AG20443 (cell line): ENCODE measurements at regions not wholly inside any gene's neighbourhood (a gene's known extent, or its start where the extent isn't known, plus 50 kb on each side); places are given as distances from the start of the nearest gene placed in this dataset.
A peak's percentile ranks its signal among the peaks of the same experiment; 100 is the strongest.
"Not testable (repeated sequence)": the region's sequence is repeated elsewhere in the genome, so short reads cannot be mapped to it uniquely, and the experiment has no call there.

Experiments
- DNase-seq: peaks from one replicate; pipeline ENCODE4 v3.0.0; 2012; ENCODE audit warnings: low spot score, mixed read lengths

- peak; percentile 8 for DNase-seq
Measured at GRCh38 chr13:76014406-76015318, 378.5 kb downstream of the LMO7 start.

- peak; percentile 22 for DNase-seq
Measured at GRCh38 chr13:76012091-76012721, 376.1 kb downstream of the LMO7 start.

- no peak for DNase-seq
Measured at GRCh38 chr13:76009267-76009890, 373.2 kb downstream of the LMO7 start.

DNA sequence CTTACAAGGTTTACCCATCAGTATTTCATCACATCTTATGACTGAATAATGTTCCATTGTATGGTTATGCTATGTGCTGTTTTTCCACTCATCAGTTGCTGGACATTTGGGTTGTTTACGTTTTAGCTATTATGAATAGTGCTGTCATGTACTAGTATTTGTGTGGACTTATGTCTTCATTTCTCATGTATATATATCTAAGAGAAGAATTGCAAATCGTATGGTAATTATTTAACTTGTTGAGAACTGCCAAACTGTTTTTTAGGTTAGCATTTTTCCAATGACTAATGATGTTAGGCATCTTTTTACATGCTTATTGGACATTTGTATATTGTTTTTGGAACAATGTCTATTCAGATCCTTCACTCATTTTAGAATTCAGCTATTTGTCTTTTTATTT lies 368.3 kb downstream of the LMO7 start:
- DNase-seq, result no peak

DNA sequence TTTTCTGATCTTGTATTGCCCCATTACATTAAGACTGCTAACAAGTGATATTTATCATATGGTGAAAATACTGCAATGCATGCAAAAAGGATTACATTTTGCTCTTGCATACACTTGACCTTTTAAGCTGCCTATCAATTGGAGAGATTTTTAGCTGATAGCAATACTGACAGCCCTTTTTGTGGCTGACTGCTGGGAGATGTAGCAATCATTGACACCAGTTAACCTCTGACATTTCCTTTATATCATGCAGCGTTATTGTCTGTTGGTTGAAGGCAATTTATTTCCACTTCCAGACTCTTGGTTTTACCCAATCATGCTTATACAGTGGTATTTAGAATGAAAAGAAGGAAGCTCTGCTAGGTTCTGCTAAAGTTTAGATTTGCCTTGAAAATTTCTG lies 364.0 kb downstream of the LMO7 start:
- DNase-seq, result no peak

DNA sequence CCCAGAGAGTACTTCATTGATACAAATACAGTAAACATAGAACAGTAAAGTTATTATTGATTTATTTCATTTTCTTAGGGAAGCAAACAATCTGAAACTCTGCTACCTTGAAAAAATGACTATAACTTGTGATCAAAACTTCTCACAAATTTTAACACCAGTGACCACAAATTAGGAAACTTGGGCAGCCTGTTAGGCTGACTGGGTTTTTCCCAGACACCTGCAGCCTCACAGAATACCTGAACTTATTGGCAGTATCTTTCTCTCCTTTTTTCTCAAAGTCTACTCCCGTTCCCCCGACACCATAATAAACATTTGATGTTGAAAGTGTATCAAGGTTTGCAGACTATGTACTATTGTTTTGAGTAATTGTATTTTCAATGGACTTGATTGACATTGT lies 360.5 kb downstream of the LMO7 start:
- DNase-seq, result no peak

DNA sequence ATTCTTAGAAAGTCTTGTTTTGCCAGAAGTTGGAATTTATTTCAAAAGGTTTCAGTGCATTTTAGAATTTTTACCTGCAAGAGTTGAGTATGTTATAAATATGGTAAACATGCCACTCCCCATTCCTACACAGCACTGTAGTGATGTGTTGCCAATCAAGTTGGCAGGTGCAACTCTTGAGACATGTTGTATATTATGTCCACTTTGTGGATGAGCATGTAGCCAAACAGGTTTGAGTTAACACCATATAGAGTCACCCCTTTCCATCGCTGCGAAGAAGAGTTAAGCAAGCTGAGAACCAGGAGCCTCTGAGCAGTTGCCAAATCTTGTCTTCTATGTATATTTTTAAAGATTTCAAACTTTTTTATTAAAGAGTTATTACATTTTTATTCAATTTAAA lies 359.8 kb downstream of the LMO7 start:
- DNase-seq, result no peak

GRCh38 chr13:75993823-75994222 lies 357.7 kb downstream of the LMO7 start:
- no peak for DNase-seq

- DNase-seq, result no peak
Measured at GRCh38 chr13:75993241-75993640, 357.1 kb downstream of the LMO7 start.

DNA sequence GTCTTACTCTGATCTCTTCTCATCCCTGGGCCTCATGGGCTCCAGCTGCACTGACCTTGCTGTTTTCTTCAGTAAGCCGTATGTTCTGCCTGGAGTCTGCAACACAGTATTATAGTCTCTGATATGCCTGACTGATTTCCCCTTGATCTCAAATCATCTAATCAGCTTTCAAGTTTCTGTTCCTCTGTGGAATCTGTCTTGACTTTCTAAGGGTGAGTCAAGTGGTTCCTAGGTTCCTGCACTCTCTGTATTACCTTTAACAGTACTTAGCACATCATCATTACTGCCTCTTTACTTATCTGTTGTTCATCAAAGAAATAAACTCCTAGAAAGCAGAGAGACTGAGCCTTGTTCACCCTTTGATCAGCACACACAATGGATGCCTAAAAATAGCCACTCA lies 350.7 kb downstream of the LMO7 start:
- no peak for DNase-seq

DNA sequence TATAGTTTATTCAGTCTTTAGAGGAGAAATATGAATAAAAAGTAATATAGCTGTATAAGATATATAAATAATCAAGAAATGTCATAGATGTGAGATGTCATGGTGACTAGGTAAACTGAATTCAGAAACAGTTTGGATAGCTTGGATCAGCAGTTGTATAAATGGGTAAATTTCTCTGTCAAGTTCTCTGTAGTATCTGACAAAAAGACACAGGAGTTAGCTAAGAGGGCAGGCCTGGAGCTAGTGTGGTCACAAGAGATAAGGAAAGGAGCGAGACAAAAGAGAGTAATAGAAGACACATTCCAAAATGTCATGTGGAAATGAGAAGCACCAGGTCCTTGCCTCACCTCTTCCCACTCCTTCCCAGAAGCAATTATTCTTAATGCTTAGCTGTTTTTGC lies 349.0 kb downstream of the LMO7 start:
- no peak for DNase-seq

GRCh38 chr13:75978818-75979217 lies 342.7 kb downstream of the LMO7 start:
- DNase-seq, result no peak

- DNase-seq, result peak; percentile 8
Measured at GRCh38 chr13:75968103-75968838, 332.1 kb downstream of the LMO7 start.

DNA sequence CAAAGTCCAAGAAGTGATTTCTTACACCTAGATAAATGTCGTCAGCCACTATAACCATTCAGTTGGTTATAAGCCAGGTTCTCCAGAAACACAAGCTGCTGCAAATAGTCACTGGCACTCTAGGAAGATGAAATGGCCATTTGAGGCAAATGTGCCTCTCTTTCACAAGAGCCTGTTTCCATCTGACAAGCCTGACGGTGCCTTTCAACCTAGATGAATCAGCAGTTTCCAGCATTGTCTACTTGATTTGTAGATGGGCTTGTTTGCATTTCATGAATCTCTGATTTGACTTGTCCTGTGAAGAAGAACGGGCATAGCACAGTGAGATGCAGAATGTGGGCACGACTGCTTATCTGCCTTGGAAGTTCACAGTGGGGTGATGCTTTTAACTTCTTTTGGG lies 327.2 kb downstream of the LMO7 start:
- no peak for DNase-seq

GRCh38 chr13:75961911-75962310 lies 325.8 kb downstream of the LMO7 start:
- DNase-seq, result no peak

DNA sequence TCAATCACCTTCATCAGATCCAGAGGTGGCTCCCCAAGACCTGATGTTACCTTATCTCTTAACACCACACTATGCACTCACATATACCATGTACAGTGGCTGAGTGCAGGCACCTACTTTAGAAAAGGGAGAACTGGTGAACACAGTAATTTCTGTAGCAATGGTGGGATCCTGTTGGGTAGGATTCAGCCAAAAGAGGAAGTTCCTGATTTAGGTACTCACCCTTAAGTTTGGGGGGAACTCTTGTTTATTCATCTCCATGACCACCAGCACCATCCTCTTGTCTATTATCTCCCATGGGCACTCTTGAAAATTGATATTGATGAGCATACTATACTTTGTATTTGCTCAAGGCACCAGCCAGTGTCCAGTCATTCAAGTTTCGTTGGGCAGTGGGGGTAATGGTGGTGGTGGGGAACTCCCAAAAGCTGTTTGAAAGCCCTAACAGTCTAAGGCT lies 324.4 kb downstream of the LMO7 start:
- no peak for DNase-seq

DNA sequence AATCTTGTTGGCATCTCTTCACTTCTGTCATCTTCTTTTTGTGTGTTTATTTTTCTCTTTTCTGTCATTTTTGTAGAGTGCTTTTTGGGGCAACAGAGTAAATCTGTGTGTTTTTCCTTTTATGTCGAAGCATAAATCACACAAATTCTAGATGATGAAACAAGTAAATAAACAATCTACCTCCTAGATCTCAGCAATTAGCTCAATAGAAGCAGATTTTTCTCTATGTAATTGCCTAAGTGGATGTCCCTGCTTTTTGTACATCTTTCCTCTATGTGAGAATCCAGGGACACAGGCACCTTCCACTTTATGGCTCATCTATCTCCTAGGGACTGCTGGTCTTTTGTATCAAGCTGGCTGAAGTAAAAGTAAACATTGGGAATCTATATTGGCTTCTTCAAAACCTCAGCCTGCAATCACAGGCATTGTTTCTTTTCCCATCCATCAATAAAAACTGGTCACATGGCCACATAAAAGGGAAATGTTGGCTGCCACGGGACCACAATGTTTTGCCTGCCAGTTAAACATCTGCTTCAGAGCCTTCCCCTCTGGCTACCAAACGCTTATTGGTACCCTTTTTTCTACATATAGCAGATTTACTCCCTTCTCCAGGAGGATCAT lies 323.8 kb downstream of the LMO7 start:
- DNase-seq, result no peak

GRCh38 chr13:75953589-75953988 lies 317.5 kb downstream of the LMO7 start:
- DNase-seq, result not testable (repeated sequence)

DNA sequence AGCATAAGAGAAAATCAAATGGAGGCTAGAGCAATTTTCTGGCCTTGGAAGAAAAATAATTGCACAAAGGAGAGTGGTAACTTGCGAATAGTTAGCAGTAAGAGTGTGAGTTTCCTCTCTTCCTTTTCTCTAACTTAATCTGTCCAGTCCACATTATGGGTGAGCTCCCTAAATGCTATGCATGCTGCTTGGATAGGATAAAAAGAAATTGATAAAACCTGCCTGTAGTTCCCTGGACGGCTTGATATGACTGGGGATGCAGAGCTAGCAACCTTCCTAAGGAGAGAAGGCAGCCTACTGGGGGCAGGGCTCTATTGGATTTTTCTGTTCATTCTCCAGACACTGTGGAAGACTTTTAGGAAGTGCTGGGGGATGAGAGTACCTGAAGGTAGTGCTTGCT lies 311.3 kb downstream of the LMO7 start:
- no peak for DNase-seq

DNA sequence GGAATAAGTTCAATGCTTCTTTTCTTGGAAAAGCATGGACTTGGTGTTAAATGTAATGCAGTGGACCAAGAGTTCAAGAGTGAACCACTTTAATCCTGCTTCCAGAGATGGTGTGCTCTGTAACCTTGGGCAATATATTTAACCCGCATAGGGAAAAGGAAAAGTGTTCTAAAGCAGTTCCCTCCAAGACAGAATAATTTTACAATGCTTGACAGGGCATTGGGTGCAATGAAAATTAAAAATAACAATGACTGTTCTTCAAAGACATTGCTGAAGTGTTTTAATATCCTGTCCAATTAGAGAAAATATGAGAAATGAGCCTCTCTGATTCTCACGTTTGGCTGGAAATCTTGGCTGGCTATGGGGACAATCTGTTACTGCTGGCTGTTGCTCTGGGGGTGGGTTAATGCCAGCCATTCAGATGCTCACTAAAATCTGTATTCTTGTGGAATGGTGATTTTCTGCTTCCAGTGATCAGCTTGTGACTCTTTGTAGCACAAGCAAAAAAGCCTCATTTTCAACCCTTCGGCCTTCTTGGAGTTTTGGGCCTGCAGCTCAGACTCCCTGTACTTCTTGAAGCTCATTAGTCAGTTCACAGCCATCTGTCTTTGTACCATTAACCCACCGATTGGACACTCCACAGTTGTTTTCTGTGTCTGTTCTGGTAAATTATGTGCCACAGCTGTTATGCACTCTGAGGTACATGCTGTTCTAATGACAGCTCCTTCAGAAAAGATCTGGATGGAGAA lies 310.6 kb downstream of the LMO7 start:
- no peak for DNase-seq

DNA sequence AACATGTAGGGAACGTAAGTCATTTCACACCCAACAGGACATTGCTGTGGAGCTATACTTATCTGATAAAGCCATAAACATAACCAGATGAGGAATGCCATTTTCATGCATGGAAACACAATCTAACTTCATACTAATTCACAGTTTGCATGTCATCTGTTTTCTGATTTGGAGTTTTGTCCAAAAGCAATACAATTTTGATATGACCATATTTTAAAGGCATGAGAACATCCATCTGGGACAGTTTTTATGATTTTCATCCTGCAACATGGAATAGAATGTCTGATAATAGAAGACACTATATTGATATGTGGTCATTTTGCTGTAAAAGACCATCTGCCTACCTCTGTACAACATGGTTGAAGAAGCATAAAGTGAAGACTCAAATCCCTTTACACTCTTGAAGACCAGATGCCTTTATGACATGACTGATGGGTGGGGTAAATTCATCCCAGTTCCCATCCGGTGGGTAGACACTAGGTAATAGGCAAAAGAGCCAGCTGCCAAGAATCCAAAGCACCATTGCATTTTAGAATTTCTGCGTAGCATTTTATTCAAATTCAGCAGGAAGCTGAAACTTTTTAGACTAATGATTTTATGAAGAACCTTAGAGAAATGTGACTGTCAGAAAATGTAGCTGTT lies 309.8 kb downstream of the LMO7 start:
- DNase-seq, result no peak
